GM20000 (cell line): ENCODE measurements at regions not wholly inside any gene's neighbourhood (a gene's known extent, or its start where the extent isn't known, plus 50 kb on each side); places are given as distances from the start of the nearest gene placed in this dataset.

Source experiments
- DNase-seq: peaks from one replicate; pipeline ENCODE4 v3.0.0; 2012; ENCODE audit warnings: low spot score
- TF ChIP-seq, protein P1 (sequence below): IDR thresholded peaks from 2 replicates; pipeline ENCODE4 v1.5.1; 2012; ENCODE audit warnings: mild to moderate bottlenecking, control low read depth; ENCODE audit errors: extremely low read depth, missing control alignments

DNA sequence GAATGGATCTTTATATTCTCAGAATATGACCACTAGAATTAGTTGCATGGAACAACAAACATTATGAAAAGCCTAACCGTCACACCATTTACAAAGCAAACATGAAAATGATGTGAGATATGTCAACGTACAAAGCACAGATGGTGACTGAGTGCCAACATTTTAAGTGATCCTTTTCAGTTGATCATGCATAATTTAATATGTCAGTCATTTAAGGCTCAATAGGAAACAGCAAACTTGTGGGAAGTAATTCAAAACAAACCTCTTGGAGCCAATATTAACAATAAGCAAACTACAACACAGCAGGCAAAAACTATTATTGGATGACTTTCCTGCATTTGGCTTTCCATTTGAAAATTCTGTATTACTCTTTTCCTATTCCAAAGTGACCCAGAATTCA is 277.6 kb downstream of the SLITRK6 start:
- TF ChIP-seq, protein P1, sequence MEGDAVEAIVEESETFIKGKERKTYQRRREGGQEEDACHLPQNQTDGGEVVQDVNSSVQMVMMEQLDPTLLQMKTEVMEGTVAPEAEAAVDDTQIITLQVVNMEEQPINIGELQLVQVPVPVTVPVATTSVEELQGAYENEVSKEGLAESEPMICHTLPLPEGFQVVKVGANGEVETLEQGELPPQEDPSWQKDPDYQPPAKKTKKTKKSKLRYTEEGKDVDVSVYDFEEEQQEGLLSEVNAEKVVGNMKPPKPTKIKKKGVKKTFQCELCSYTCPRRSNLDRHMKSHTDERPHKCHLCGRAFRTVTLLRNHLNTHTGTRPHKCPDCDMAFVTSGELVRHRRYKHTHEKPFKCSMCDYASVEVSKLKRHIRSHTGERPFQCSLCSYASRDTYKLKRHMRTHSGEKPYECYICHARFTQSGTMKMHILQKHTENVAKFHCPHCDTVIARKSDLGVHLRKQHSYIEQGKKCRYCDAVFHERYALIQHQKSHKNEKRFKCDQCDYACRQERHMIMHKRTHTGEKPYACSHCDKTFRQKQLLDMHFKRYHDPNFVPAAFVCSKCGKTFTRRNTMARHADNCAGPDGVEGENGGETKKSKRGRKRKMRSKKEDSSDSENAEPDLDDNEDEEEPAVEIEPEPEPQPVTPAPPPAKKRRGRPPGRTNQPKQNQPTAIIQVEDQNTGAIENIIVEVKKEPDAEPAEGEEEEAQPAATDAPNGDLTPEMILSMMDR: no peak
- no peak for DNase-seq

DNA sequence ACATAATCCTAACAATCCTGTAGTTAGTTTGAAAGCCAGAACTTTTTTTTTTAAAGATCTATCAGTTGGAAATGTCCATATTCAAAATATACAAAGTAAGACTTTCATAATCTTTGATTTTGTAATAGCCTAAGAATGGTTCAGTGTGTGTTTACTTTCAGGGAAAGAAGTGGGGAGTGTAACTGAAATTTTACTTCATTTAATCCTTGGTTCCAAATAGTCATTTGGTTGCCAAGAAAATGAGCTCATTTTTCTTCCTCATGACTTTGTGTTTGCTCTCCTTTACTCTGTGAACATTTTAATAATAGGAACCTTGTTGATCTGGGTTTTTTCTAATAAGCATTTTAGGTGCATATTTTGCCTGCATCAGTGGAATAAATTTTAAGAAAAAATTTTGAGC is 278.8 kb downstream of the SLITRK6 start:
- no peak for DNase-seq
- TF ChIP-seq, protein P1: no peak

DNA sequence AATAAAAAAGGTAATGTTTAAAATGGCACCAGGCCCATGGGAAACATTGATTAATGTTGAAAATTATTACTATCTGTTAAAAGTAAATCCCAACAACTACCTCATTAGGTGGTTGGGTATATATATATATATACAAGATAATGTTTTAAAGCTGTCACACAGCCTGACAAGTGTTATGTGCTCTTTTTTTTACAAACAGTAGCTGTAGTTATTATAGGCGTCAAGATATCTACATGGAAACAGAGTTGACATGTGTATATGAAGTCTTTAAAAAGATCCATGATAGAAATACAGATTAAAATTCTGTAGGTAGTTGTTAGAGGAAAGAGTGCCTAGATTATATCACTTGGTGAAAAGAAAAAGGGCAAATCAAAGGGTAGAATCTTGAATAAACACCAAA is 279.9 kb downstream of the SLITRK6 start:
- TF ChIP-seq, protein P1: no peak
- DNase-seq: no peak

DNA sequence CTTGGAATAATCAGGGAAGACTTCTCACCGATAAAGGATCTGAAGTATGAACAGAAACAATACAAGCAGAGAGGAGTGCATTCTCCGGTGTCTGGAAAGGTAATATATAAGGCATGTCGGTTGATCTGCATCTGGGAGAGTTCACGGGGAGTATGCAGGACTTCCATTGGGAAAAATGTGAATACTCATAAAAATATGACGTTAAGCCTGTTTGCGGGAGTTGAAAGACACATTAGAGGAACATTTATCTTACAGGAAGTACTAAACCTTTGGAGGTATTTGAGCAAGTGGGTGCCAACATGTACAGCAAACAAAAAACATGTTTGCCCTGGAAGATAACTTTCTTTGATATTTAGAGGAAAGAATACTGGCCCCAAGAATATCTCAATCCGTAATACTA is 286.8 kb downstream of the SLITRK6 start:
- TF ChIP-seq, protein P1: no peak
- DNase-seq: no peak

DNA sequence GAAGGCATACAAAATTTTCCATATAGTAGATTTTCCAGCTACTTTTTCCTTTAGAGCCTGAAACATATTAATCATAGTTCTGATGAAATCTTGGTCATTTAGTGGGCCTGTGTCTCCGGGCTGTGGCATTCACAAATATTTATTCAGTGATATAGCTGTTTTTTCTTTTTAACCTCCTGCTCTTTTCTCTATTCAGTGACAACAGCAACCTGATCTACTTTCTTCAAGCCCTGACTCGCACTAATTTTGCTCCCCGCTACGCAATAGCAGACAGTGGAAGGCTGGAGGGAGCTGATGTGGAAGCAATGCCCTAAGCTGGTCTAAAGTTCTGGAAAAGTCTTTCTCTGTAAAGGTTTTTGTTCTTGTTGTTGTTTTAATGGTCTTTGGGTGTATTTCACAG is 289.7 kb downstream of the SLITRK6 start:
- TF ChIP-seq, protein P1: no peak
- no peak for DNase-seq

DNA sequence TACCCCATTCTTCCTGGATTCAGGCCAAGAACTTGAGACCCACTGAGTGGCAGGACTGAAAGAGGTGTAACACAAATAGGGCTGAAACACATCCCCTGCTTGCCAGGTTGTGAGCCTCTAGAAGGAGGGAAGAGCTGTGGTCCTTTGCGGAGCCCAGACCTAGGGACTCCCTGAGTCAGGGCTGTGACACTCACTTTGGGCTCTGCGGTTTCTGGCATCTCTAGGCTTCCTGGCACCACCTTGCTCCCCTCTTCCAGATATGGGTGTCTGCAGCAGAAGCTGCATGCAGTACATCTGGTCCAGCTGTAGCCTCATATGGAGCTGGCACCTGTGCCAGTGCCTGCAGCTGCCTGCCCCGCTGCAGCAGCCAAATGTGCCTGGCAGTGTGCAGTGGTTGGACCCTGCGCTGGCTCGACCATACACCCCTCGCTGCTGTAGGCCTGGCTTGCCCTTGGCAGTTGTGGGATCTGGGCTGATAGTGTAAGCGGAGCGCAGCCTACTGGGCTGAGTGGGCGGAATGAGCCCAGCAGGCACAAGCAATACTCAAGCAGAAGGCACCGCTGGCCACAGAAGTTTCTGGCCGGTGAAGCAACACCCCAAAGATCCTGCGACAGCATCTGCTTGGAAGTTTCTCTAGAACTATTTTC is 290.4 kb downstream of the SLITRK6 start:
- DNase-seq: no peak

DNA sequence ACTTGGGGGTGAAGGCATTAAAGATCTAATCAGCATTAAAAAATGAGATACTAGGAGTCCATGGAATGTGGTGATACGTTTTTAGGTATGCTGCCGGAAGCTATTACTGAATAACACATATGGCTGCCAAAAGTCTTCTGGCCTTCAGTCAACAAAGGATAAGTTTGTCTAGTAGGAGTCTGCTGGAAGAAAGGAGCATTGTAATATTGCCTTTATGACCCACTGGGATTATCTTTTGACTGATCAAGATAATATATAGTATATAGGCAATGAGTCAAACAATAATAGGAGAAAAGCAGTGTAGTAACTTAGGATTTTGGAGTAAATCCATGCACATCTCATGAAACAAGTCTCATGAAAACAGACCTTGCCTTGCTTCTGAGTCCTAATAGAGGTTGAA is 295.4 kb downstream of the SLITRK6 start:
- DNase-seq: no peak
- TF ChIP-seq, protein P1: no peak

More for the DNA sequence above, 290.4 kb downstream of the SLITRK6 start:
- TF ChIP-seq, protein P1: no peak
